ENCODE measurements at regions not wholly inside any gene's neighbourhood (a gene's known extent, or its start where the extent isn't known, plus 50 kb on each side); places are given as distances from the start of the nearest gene placed in this dataset.

GRCh38 chr14:105929327-105930081 lies 403.1 kb downstream of the TMEM121 start:
- POLR2A ChIA-PET = no interaction called here

GRCh38 chr14:105930572-105930971 lies 404.2 kb downstream of the TMEM121 start:
- Mint-ChIP-seq H3K27me3 (peaks cover 35% of the 10 kb centered on the region), H3K9me3 (peaks cover 5% of the 10 kb centered on the region), H3K4me1 (ENCODE audit: low read depth) (no peaks in the 10 kb centered on the region), H3K36me3 (ENCODE audit: low read depth) (no peaks in the 10 kb centered on the region), H3K27ac (no peak overlapping the region), H3K4me3 (no peak overlapping the region)
- no peak for TF ChIP-seq CTCF (IDR thresholded peaks at IDR 0.05)
- POLR2A ChIA-PET = no interaction called here
- CTCF ChIA-PET = no interaction called here
- intact Hi-C loops (cut with micrococcal nuclease) = no loop called here
- ATAC-seq = no peak
- DNase-seq = no peak

More at GRCh38 chr14:105929327-105930081, 403.1 kb downstream of the TMEM121 start:
- no peak for TF ChIP-seq CTCF (IDR thresholded peaks at IDR 0.05)
- no peak for ATAC-seq
- H3K9me3 Mint-ChIP-seq = no peaks in the 10 kb centered on the region
- no peak for DNase-seq
- no peak overlapping the region for H3K4me3 Mint-ChIP-seq
- intact Hi-C loops (cut with micrococcal nuclease) = no loop called here
- CTCF ChIA-PET = no interaction called here
- H3K4me1 Mint-ChIP-seq (ENCODE audit: low read depth) = no peaks in the 10 kb centered on the region
- no peak overlapping the region for H3K27ac Mint-ChIP-seq
- H3K36me3 Mint-ChIP-seq (ENCODE audit: low read depth) = no peaks in the 10 kb centered on the region
- peaks cover 31% of the 10 kb centered on the region for H3K27me3 Mint-ChIP-seq

- no peak for TF ChIP-seq CTCF (IDR thresholded peaks at IDR 0.05)
- Mint-ChIP-seq H3K9me3 (peaks cover 5% of the 10 kb centered on the region), H3K4me3 (no peak overlapping the region), H3K27me3 (peaks cover 35% of the 10 kb centered on the region), H3K36me3 (ENCODE audit: low read depth) (no peaks in the 10 kb centered on the region), H3K27ac (no peak overlapping the region), H3K4me1 (ENCODE audit: low read depth) (no peaks in the 10 kb centered on the region)
- CTCF ChIA-PET = no interaction called here
- ATAC-seq (peak; percentile 45), DNase-seq (peak; percentile 26)
- POLR2A ChIA-PET = no interaction called here
- intact Hi-C loops (cut with micrococcal nuclease) = no loop called here
Measured at GRCh38 chr14:105931808-105932483, 405.6 kb downstream of the TMEM121 start.

- H3K36me3 Mint-ChIP-seq (ENCODE audit: low read depth) = no peaks in the 10 kb centered on the region
- TF ChIP-seq CTCF (IDR thresholded peaks at IDR 0.05) = no peak
- no peaks in the 10 kb centered on the region for H3K4me1 Mint-ChIP-seq (ENCODE audit: low read depth)
- H3K27ac Mint-ChIP-seq = no peak overlapping the region
- H3K27me3 Mint-ChIP-seq = peaks cover 30% of the 10 kb centered on the region
- ATAC-seq (no peak), DNase-seq (no peak)
- POLR2A ChIA-PET = no interaction called here
- H3K4me3 Mint-ChIP-seq = no peak overlapping the region
- H3K9me3 Mint-ChIP-seq = peaks cover 5% of the 10 kb centered on the region
- intact Hi-C loops (cut with micrococcal nuclease) = no loop called here
- CTCF ChIA-PET = interaction anchor here (1.4 to 1.5 kb wide), 2 partner anchors 11 to 73 kb away, joined by 3 to 6 read pairs; no protein-coding TSS in a partner anchor
Measured at GRCh38 chr14:105933238-105933637, 406.9 kb downstream of the TMEM121 start.

- DNase-seq (no peak), ATAC-seq (no peak)
- CTCF ChIA-PET = no interaction called here
- no peak for TF ChIP-seq CTCF (IDR thresholded peaks at IDR 0.05)
- POLR2A ChIA-PET = no interaction called here
- H3K4me1 Mint-ChIP-seq (ENCODE audit: low read depth) = no peaks in the 10 kb centered on the region
- H3K27ac Mint-ChIP-seq = no peak overlapping the region
- peaks cover 7% of the 10 kb centered on the region for H3K36me3 Mint-ChIP-seq (ENCODE audit: low read depth)
- H3K9me3 Mint-ChIP-seq = peaks cover 23% of the 10 kb centered on the region
- no peak overlapping the region for H3K4me3 Mint-ChIP-seq
- H3K27me3 Mint-ChIP-seq = peaks cover 27% of the 10 kb centered on the region
- intact Hi-C loops (cut with micrococcal nuclease) = no loop called here
Measured at GRCh38 chr14:105935384-105935783, 409.0 kb downstream of the TMEM121 start.
